HG02763 (cell line): ENCODE measurements at regions not wholly inside any gene's neighbourhood (a gene's known extent, or its start where the extent isn't known, plus 50 kb on each side); places are given as distances from the start of the nearest gene placed in this dataset.
"Not testable (repeated sequence)": the region's sequence is repeated elsewhere in the genome, so short reads cannot be mapped to it uniquely, and the experiment has no call there.

Source experiments
- ATAC-seq: cut with Tn5 transposase; IDR thresholded peaks from one replicate; pipeline ENCODE4 v1.9.1; 2021; ENCODE audit warnings: mild to moderate bottlenecking, moderate library complexity; ENCODE audit not compliant: unreplicated experiment

- no peak for ATAC-seq
Observed at GRCh38 chr2:207354462-207354861, 175.3 kb upstream of the CREB1 start.

- ATAC-seq = no peak
Observed at GRCh38 chr2:207356567-207356966, 173.2 kb upstream of the CREB1 start.

GRCh38 chr2:207357216-207357615, 172.5 kb upstream of the CREB1 start:
- ATAC-seq = no peak

DNA sequence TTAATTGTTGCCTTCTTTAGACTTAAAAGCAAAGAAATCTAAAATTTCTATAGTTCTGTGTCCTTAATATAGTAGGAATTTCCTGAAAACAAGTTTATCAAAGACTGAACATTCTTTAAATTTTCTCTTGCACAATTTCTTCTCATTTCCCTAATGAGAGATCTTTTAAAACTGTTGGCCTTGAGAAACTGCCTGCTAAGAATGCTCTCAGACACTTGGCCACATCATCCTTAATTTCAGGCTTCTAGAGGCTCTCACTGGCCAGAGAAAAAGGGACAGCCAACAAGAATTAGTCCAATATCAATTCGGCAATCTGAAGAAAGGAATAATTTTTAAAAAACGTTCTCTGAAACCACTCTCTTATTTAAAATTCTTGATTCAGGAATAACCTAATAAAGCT, 167.0 kb upstream of the CREB1 start:
- ATAC-seq = no peak

- no peak for ATAC-seq
Observed at GRCh38 chr2:207363761-207364290, 165.9 kb upstream of the CREB1 start.

- ATAC-seq = no peak
Observed at GRCh38 chr2:207370646-207371045, 159.1 kb upstream of the CREB1 start.

DNA sequence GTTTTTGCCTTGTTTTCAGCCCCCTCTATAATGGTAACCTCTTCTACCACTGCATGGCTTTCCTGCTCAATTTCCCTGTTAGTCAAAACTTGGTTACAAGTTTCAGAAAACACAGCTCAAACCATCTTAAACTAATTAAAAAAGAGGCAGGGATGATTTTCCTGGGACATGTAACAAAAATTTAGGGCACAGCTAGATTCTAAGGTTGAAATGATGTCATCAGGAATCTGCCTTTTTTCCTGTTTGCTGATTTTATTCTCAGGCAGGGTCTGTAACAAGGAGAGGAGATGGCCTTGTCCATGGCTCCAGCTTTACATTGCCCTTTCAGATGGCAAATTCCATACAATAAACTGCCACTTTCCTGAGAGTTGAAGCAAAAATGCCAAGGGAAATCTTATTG, 157.9 kb upstream of the CREB1 start:
- no peak for ATAC-seq

DNA sequence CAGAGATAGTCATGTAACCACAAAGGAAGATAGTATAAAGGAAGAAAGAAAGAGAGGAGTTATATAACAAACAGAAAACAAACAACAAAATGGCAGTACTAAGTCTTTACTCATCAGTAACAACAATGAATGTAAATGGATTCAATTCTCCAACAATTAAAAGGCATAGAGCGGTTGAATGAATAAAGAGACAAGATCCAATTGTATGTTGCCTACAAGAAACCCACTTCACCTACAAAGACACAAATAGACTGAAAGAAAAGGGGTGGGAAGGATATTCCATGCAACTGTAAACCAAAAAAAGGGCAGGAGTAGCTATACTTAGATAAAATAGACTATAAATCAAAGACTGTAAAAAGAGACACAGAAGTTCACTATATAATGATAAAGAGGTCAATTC, 157.3 kb upstream of the CREB1 start:
- no peak for ATAC-seq

- ATAC-seq = no peak
Observed at GRCh38 chr2:207375207-207375875, 154.4 kb upstream of the CREB1 start.

DNA sequence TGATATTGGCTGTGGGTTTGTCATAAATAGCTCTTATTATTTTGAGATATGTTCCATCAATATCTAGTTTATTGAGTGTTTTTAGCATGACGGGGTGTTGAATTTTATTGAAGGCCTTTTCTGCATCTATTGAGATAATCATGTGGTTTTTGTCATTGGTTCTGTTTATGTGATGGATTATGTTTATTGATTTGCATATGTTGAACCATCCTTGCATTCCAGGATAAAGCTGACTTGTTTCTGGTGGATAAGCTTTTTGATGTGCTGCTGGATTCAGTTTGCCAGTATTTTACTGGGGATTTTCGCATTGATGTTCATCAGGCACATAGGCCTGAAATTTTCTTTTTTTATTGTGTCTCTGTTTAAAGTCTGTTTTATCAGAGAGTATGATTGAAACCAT, 151.1 kb upstream of the CREB1 start:
- not testable (repeated sequence) for ATAC-seq

DNA sequence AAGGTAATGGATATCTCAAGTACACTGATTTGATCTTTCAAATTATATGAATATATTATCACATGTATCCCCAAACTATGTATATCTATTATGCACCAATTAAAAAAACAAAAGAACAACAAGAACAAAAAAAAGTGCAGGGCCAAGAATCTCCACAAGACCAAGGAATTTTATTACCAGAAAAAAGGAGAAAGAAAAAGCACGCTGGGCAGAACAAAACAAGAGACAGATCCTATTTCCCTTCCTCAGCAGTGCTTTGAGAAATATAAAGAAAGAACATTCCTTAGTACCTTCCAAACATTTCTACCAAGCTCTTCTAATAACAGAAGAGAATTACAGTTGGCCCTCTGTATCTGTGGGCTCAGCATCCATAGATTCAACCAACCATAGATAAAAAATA, 144.7 kb upstream of the CREB1 start:
- no peak for ATAC-seq

DNA sequence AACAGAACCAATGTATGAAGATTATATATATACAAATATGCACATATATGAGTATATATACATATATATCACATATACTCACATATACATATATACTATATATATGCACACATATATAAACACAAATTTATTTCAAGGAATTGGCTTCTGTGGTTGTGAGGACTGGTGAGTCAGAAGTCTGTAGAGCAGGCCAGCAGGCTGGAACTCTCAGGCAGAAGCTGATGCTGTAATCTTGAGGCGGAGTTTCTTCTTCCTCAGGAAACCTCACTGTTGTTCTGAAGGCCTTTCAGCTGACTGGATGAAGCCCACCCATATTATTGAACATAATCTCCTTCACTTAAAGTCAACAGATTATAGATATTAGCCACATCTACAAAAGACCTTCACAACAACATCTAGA, 143.9 kb upstream of the CREB1 start:
- no peak for ATAC-seq

DNA sequence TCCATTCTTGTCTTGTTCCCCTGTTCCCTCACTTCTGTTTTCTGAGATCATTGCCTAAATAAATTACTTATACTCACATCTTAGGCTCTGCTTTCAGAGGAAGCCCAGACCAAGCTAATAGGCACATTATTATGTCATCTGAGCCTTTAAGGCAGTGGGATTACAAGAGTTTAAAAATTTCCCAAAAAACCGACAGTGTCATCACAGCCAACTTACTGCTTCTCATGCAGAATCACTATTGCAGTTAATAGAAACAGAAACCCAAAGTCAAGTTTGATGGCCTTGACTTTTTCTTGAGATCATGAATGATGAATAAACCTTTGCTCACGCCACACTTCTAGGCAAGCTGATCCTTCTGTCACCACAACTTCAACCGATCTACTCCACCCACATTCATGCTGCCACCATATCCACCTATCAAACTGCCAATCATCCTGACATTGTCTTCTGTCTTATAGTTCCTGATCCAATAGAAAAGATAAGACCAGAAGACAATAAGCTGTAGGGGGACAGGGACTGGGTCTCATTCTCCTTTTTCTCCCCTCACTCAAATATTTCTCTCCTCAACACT, 142.7 kb upstream of the CREB1 start:
- ATAC-seq = no peak

- ATAC-seq = no peak
Observed at GRCh38 chr2:207390302-207391095, 139.3 kb upstream of the CREB1 start.

DNA sequence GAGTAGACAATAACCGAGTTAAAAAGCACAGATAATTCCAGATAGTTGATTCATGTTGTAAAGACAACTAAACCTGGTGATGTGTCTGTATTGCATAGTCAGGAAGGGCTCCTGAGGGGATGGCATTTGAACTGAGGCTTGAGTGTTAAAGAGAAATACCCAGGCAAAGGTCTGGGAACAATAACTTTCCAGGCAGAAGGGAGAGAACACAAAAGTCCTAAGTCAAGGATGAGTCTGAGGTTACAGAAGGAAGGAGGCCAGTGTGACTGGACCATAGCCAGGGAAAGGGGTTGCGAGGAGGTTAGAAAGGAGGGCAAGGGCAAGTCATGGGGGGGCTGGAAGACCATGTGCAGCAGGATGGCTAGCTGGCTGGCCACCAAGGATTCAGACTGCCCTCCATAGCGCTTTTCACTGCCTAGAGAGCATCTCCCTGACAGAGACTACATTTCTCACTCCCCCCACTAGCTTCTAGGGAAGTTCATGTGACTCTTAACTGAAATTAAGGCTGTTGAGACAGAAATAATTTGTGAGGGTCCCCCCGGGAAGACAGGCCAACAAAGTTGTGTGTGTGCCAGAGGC, 135.5 kb upstream of the CREB1 start:
- no peak for ATAC-seq

GRCh38 chr2:207394812-207395534, 134.8 kb upstream of the CREB1 start:
- ATAC-seq = no peak

- ATAC-seq = no peak
Observed at GRCh38 chr2:207395535-207396251, 134.1 kb upstream of the CREB1 start.

GRCh38 chr2:207397917-207398655, 131.7 kb upstream of the CREB1 start:
- no peak for ATAC-seq

- no peak for ATAC-seq
Observed at GRCh38 chr2:207399301-207399700, 130.5 kb upstream of the CREB1 start.

- ATAC-seq = no peak
Observed at GRCh38 chr2:207401338-207401737, 128.4 kb upstream of the CREB1 start.
